SK-N-SH (cell line): ENCODE measurements at regions not wholly inside any gene's neighbourhood (a gene's known extent, or its start where the extent isn't known, plus 50 kb on each side); places are given as distances from the start of the nearest gene placed in this dataset.

Experiments used
- CTCF ChIP-seq: fragments of 200-600 bp; sonication (generic); IDR thresholded peaks from 2 replicates; pipeline ENCODE4 v1.6.1; 2017; ENCODE audit warnings: antibody characterized with exemption, mild to moderate bottlenecking, moderate library complexity
- NFIC ChIP-seq: IDR thresholded peaks from 2 replicates; pipeline ENCODE4 v1.4.0; 2012; ENCODE audit warnings: borderline replicate concordance

- no peak for TF ChIP-seq NFIC
- TF ChIP-seq CTCF = no peak
Measured at GRCh38 chr6:134813146-134813545, 136.8 kb downstream of the ALDH8A1 start.
